Neural progenitor cell (in vitro differentiated cells): ENCODE measurements at regions not wholly inside any gene's neighbourhood (a gene's known extent, or its start where the extent isn't known, plus 50 kb on each side); places are given as distances from the start of the nearest gene placed in this dataset.

Experiments used
- EZH2phosphoT487 ChIP-seq: fragments of 200-600 bp; sonication (generic); IDR thresholded peaks from 2 replicates; pipeline ENCODE4 v1.6.1; 2017; ENCODE audit warnings: antibody characterized with exemption
- TF ChIP-seq, protein P1 (sequence below): fragments of 200-600 bp; sonication (generic); IDR thresholded peaks from 2 replicates; pipeline ENCODE4 v1.5.1; 2017; ENCODE audit warnings: antibody characterized with exemption, mild to moderate bottlenecking

GRCh38 chr16:6929868-6930267 is 402.8 kb upstream of the RBFOX1 start:
- TF ChIP-seq, protein P1, sequence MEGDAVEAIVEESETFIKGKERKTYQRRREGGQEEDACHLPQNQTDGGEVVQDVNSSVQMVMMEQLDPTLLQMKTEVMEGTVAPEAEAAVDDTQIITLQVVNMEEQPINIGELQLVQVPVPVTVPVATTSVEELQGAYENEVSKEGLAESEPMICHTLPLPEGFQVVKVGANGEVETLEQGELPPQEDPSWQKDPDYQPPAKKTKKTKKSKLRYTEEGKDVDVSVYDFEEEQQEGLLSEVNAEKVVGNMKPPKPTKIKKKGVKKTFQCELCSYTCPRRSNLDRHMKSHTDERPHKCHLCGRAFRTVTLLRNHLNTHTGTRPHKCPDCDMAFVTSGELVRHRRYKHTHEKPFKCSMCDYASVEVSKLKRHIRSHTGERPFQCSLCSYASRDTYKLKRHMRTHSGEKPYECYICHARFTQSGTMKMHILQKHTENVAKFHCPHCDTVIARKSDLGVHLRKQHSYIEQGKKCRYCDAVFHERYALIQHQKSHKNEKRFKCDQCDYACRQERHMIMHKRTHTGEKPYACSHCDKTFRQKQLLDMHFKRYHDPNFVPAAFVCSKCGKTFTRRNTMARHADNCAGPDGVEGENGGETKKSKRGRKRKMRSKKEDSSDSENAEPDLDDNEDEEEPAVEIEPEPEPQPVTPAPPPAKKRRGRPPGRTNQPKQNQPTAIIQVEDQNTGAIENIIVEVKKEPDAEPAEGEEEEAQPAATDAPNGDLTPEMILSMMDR = no peak
- TF ChIP-seq EZH2phosphoT487 = no peak
